ENCODE measurements at regions not wholly inside any gene's neighbourhood (a gene's known extent, or its start where the extent isn't known, plus 50 kb on each side); places are given as distances from the start of the nearest gene placed in this dataset.
A peak's percentile ranks its signal among the peaks of the same experiment; 100 is the strongest.

DNA sequence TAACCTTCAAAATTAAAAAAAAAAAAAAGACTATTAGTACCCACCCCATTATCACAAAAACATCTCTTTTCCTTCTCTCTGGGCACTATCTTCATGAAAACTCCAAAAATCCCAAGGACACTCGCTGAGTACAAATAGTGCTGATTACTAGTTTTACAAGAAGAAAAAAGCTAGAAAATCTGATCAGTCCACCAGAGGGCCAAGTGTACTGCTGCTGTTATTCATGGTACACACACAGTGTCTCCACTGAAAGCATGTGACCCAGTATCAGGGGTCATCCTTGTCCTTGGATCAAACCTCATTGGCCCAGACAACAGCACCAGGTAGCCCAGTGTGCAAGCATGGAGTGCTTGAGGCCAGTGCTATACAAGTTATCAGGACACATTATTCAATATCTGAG, 382.7 kb upstream of the KLHL29 start:
- no peak for DNase-seq (ENCODE audit: low read depth in 2 of 2)
- TF ChIP-seq, protein P1, sequence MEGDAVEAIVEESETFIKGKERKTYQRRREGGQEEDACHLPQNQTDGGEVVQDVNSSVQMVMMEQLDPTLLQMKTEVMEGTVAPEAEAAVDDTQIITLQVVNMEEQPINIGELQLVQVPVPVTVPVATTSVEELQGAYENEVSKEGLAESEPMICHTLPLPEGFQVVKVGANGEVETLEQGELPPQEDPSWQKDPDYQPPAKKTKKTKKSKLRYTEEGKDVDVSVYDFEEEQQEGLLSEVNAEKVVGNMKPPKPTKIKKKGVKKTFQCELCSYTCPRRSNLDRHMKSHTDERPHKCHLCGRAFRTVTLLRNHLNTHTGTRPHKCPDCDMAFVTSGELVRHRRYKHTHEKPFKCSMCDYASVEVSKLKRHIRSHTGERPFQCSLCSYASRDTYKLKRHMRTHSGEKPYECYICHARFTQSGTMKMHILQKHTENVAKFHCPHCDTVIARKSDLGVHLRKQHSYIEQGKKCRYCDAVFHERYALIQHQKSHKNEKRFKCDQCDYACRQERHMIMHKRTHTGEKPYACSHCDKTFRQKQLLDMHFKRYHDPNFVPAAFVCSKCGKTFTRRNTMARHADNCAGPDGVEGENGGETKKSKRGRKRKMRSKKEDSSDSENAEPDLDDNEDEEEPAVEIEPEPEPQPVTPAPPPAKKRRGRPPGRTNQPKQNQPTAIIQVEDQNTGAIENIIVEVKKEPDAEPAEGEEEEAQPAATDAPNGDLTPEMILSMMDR (IDR thresholded peaks at IDR 0.05; ENCODE audit: low read depth, low read length), result no peak

DNA sequence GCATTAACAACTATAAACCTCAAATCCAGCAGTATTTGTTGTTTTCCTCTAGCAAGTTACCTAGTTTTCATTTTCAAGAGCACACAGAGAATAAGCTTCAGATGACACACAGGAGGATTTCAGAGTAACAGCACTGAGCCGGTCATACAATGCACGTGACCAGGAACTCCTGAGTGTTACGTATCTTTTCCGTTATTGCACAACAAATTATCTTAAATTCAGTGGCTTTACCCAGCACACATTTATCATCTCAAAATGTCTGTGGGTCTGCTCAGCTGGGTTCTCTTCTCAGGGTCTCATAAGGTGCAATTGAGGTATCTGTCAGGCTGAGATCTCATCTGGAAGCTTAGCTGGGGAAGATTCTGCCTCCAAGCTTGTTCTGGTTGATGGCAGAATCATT, 379.5 kb upstream of the KLHL29 start:
- no peak for DNase-seq (ENCODE audit: low read depth in 2 of 2)
- H3K4me3 ChIP-seq (replicated peaks in 1 of 2; ENCODE audit: low read depth in 2 of 2, low read length in 2 of 2), result no peak overlapping the region
- TF ChIP-seq, protein P1 (IDR thresholded peaks at IDR 0.05; ENCODE audit: low read depth, low read length), result no peak

More for the DNA sequence above, 382.7 kb upstream of the KLHL29 start:
- H3K4me3 ChIP-seq (replicated peaks in 1 of 2; ENCODE audit: low read depth in 2 of 2, low read length in 2 of 2), result no peak overlapping the region

DNA sequence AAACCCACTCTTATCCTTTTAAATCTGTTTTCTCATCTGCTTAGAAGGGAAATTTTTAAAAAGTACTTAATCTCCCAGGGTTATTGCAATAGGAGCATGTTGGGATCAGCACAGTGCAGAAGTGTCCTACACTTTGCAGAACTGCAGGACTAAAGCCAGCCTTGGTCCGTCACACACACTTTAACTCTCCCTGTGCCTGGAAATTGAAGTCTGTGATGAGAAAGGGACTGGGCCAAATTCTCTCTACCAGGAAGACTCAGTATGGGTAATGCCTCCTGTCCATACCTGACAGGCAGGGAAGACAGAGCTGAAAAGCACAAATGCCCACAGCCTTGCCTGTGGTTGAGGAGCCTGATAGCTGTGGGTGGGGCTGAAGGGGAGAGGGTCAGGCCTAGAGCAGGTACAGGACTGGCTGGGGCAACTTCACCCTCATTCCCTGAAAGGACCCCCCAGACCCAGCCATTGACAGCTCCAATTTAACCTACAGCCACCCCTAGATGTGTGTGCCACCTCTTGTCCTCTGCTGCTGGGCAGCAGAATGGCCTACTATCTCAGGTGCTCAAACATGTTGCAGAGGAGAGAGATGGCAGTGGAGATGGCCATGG, 377.2 kb upstream of the KLHL29 start:
- DNase-seq (ENCODE audit: low read depth in 2 of 2), result no peak
- no peak overlapping the region for H3K4me3 ChIP-seq (replicated peaks in 1 of 2; ENCODE audit: low read depth in 2 of 2, low read length in 2 of 2)
- TF ChIP-seq, protein P1 (IDR thresholded peaks at IDR 0.05; ENCODE audit: low read depth, low read length), result no peak

DNA sequence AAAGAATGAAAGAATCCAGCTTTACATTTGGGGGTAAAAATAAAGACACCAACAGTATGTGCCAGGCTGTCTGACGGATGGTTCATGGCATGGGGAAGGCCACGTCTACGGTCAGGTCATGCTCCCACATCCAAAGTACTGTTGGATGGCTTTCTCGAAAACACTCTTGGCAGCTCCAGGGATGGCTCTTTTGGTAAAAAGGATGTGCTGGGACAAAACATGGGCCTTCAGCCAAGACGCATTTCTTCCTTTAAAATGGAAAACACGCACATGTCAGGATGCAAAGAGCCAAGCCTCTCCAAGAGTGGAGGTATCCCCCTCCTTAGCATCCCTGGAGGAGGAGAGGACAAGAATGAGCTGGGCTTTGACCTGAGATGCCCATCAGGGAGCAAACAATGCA, 376.5 kb upstream of the KLHL29 start:
- no peak for DNase-seq (ENCODE audit: low read depth in 2 of 2)
- TF ChIP-seq, protein P1 (IDR thresholded peaks at IDR 0.05; ENCODE audit: low read depth, low read length), result no peak
- no peak overlapping the region for H3K4me3 ChIP-seq (replicated peaks in 1 of 2; ENCODE audit: low read depth in 2 of 2, low read length in 2 of 2)

DNA sequence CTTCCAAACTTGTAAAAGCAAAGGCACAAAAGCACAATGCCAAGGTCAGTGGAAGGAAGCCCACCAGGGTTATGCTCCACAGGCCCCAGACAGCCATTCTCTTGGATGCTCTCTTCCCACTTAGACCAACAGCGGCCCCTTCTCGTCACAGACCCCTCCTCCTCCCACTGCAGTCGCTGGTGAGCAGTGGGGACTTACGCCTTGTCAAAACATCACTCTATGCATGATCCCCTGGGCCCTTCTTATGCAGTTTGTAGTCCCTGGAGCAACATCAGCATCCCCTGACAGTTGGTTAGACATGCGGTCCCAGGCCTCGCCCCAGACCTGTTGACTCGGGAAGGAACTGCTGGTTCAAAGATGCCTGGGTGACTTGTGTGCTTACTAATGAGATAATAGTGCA, 376.0 kb upstream of the KLHL29 start:
- H3K4me3 ChIP-seq (replicated peaks in 1 of 2; ENCODE audit: low read depth in 2 of 2, low read length in 2 of 2), result no peak overlapping the region
- DNase-seq (ENCODE audit: low read depth in 2 of 2), result no peak
- TF ChIP-seq, protein P1 (IDR thresholded peaks at IDR 0.05; ENCODE audit: low read depth, low read length), result no peak

DNA sequence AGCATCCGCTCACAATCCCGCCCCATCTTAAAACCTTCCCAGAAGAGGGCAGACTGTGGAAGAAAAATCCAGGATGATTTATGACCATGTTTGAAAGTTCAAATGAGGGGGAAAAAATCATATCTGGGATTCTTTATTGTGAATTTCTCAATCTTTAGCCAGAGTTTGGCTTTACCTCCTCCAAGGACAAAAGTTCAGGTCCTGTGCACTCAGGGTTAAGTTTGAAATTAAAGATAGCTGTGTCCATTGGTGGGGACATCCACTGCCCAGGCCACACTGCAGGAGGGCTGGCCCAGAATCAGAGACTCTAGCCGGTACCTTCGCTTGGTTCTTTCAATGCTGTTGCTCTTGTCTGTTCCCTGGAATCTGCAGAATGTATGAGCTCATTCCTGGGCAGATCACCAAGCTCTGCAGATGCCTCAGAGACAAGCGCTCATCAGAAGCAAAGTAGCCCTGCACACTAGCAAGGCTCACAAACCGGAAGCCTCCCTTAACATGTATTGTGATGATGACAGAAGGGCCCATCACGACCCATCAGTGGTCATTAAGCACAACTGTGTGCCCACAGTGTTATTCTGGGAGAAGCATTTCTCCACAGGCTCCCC, 375.3 kb upstream of the KLHL29 start:
- TF ChIP-seq, protein P1 (IDR thresholded peaks at IDR 0.05; ENCODE audit: low read depth, low read length), result no peak
- no peak overlapping the region for H3K4me3 ChIP-seq (replicated peaks in 1 of 2; ENCODE audit: low read depth in 2 of 2, low read length in 2 of 2)
- peak; percentile 21 to 34 for DNase-seq (ENCODE audit: low read depth in 2 of 2)

DNA sequence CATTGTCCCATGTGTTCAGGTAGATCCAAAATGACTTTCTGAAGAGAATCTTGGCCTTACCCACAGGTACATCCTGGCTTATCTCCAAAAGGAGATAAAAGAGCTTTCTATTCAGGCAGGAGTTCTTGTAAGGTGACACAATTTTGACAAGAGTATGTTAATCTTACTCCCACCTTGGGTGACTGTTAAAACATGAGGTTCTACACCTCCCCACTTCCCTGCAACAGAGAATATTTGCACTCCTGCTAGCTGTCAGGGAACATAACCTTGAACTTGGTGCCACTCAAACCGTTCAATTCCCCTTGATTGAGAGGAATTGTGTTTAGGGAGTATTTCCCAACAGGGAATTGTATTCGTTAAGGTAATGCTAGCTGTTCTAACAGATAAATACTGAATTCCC, 372.5 kb upstream of the KLHL29 start:
- TF ChIP-seq, protein P1 (IDR thresholded peaks at IDR 0.05; ENCODE audit: low read depth, low read length), result no peak
- H3K4me3 ChIP-seq (replicated peaks in 1 of 2; ENCODE audit: low read depth in 2 of 2, low read length in 2 of 2), result no peak overlapping the region
- no peak for DNase-seq (ENCODE audit: low read depth in 2 of 2)

Data from cardiac fibroblast (primary cell).